ENCODE measurements at regions not wholly inside any gene's neighbourhood (a gene's known extent, or its start where the extent isn't known, plus 50 kb on each side); places are given as distances from the start of the nearest gene placed in this dataset.

DNA sequence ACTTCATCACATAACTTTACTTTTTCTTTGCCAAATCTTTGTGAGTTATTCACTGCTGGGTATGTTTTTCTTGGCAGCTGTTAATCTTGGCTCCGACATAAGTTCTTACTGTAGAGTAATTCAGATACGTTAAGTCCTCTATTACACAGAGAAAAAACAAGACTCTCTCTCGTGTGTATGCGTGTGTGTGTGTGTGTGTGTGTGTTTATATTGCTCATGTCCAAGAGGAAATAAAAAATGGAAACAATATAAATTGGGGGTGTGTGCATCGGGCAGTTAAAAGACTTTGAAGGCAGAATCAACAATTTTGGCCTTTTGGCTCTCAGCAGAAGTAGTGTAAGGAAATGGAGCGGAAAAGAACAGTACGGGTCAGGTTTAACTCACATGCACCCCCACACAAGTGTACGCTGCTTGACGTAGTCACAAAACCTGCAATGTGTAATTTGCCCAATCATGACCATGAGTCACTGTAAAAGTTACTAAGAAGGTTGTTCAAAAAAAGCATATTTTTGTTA, 67.2 kb upstream of the IFNE start:
- Histone ChIP-seq H3K27me3 (no peaks in the 10 kb centered on the region), H3K9me3 (ENCODE audit: low read depth) (no peaks in the 10 kb centered on the region), H3K4me3 (no peak overlapping the region), H3K27ac (no peak overlapping the region), H3K4me1 (ENCODE audit: low read depth) (no peaks in the 10 kb centered on the region), H3K36me3 (no peaks in the 10 kb centered on the region)
- DNase-seq (ENCODE audit: low read depth in 1 of 2, low spot score in 1 of 2) = peak in 1 of 2 donors; percentile 97
- TF ChIP-seq, protein P1, sequence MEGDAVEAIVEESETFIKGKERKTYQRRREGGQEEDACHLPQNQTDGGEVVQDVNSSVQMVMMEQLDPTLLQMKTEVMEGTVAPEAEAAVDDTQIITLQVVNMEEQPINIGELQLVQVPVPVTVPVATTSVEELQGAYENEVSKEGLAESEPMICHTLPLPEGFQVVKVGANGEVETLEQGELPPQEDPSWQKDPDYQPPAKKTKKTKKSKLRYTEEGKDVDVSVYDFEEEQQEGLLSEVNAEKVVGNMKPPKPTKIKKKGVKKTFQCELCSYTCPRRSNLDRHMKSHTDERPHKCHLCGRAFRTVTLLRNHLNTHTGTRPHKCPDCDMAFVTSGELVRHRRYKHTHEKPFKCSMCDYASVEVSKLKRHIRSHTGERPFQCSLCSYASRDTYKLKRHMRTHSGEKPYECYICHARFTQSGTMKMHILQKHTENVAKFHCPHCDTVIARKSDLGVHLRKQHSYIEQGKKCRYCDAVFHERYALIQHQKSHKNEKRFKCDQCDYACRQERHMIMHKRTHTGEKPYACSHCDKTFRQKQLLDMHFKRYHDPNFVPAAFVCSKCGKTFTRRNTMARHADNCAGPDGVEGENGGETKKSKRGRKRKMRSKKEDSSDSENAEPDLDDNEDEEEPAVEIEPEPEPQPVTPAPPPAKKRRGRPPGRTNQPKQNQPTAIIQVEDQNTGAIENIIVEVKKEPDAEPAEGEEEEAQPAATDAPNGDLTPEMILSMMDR (IDR thresholded peaks at IDR 0.05; ENCODE audit: low read depth, low read length) = no peak

DNA sequence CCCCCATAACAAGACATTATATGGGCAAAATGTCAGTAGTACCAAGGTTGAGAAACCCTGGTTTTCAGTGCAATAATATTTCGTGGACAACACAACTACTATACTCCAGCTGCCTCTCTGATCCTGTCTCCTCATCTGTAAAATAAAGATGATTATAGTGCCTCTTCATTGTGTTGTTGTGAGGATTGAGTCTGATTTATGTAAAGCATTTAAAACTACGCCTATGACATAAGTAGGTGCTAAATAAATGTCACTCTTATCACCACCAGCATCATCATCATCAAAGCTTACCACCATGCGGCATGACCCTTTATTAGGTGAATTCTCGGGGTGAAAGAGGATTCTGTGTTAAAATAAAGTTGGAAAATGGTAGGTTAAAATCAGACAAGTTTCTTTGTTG, 67.8 kb upstream of the IFNE start:
- H3K27me3 ChIP-seq = no peaks in the 10 kb centered on the region
- DNase-seq (ENCODE audit: low read depth in 1 of 2, low spot score in 1 of 2) = no peak
- H3K27ac ChIP-seq = no peak overlapping the region
- H3K4me3 ChIP-seq = no peak overlapping the region
- TF ChIP-seq, protein P1 (IDR thresholded peaks at IDR 0.05; ENCODE audit: low read depth, low read length) = no peak
- H3K36me3 ChIP-seq = no peaks in the 10 kb centered on the region
- no peaks in the 10 kb centered on the region for H3K4me1 ChIP-seq (ENCODE audit: low read depth)
- no peaks in the 10 kb centered on the region for H3K9me3 ChIP-seq (ENCODE audit: low read depth)

DNA sequence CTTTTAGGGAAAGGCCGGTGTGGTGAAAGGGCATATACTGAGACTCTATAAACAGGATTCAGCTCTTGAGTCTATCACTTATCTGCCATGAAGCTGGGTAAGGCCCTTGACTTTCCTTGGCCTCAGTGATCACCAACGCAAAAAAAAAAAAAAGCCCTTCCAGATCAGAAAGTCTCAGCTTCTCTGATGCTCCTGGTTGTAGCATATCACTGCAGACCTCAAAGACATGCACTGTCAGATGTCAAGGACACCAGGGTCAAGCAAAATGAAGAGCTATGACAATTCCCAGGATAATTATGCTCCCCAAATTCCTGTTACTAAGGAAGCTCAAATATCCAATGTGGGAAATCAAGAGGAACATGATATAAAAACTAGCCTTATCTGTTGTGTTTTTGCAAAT, 68.3 kb upstream of the IFNE start:
- TF ChIP-seq, protein P1 (IDR thresholded peaks at IDR 0.05; ENCODE audit: low read depth, low read length) = no peak
- Histone ChIP-seq H3K9me3 (ENCODE audit: low read depth) (no peaks in the 10 kb centered on the region), H3K36me3 (no peaks in the 10 kb centered on the region), H3K27me3 (no peaks in the 10 kb centered on the region), H3K27ac (no peak overlapping the region), H3K4me3 (no peak overlapping the region), H3K4me1 (ENCODE audit: low read depth) (no peaks in the 10 kb centered on the region)
- DNase-seq (ENCODE audit: low read depth in 1 of 2, low spot score in 1 of 2) = peak in 1 of 2 donors; percentile 9

DNA sequence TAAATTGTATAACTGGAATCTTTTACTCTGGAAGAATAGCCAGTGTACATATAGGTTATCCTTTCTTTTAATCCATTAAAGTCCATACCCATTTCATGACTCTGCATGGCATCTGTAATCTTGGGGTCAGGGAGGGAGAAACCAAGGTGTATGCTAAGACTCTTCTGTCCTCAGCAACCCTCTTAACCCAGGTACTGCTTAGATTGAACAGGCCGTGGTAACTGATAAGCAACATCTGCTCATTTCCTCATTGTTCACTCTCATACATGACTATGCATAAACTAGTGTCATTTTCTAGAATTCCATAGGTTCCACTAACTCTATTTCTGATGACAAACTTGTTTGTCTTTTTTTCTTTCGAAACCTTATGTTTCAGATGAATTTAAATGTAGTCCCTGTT, 69.3 kb upstream of the IFNE start:
- no peak overlapping the region for H3K27ac ChIP-seq
- peak in 1 of 2 donors; percentile 22 for DNase-seq (ENCODE audit: low read depth in 1 of 2, low spot score in 1 of 2)
- TF ChIP-seq, protein P1 (IDR thresholded peaks at IDR 0.05; ENCODE audit: low read depth, low read length) = no peak
- no peaks in the 10 kb centered on the region for H3K9me3 ChIP-seq (ENCODE audit: low read depth)
- no peak overlapping the region for H3K4me3 ChIP-seq
- peaks cover 2% of the 10 kb centered on the region for H3K27me3 ChIP-seq
- no peaks in the 10 kb centered on the region for H3K4me1 ChIP-seq (ENCODE audit: low read depth)
- no peaks in the 10 kb centered on the region for H3K36me3 ChIP-seq

DNA sequence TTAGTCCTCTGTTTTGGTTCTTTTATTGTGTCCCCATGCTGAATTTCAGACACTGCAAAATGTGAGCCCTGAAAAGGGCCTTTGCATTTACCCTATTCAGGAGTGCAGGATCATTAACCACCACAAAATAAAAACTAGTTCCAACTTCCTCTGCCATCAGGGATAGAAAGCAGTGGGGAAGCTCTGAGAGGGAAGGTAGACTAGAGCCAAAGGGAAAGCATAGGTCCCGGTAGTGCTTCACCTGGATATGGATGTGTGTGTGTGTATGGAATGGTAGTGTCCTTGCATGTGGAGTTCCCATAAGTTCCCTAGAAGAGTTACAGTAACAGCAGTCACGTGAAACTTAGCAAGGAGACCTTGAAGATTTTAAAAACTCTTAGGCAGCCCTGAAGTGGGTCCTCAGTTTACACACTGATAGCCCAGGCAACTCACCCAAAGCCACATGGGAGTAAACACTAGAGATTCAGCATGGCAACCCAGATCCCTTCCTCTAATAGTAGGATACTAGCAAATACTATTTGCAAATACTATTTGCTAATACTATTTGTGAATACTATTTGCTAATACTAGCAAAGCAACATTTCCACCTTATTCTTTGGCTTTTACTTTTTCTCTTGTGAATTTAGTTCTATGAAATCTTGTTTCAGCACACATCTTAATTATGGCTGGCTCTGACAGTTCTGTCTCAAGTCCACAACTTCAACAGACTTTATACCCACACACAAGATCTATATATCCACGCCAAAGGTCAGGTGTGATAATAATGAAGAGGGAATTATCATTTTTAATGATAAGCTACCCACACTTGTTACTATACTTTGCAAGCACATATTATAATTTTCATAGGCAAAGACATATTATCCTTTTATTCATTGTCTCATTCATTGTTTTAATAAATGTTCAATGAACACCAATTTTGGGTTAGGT, 70.4 kb upstream of the IFNE start:
- Histone ChIP-seq H3K4me3 (no peak overlapping the region), H3K36me3 (no peaks in the 10 kb centered on the region), H3K4me1 (ENCODE audit: low read depth) (no peaks in the 10 kb centered on the region), H3K27ac (no peak overlapping the region), H3K27me3 (peaks cover 13% of the 10 kb centered on the region), H3K9me3 (ENCODE audit: low read depth) (no peaks in the 10 kb centered on the region)
- peak in 1 of 2 donors; percentile 10 for DNase-seq (ENCODE audit: low read depth in 1 of 2, low spot score in 1 of 2)
- TF ChIP-seq, protein P1 (IDR thresholded peaks at IDR 0.05; ENCODE audit: low read depth, low read length) = no peak
